ENCODE measurements at regions not wholly inside any gene's neighbourhood (a gene's known extent, or its start where the extent isn't known, plus 50 kb on each side); places are given as distances from the start of the nearest gene placed in this dataset.

DNA sequence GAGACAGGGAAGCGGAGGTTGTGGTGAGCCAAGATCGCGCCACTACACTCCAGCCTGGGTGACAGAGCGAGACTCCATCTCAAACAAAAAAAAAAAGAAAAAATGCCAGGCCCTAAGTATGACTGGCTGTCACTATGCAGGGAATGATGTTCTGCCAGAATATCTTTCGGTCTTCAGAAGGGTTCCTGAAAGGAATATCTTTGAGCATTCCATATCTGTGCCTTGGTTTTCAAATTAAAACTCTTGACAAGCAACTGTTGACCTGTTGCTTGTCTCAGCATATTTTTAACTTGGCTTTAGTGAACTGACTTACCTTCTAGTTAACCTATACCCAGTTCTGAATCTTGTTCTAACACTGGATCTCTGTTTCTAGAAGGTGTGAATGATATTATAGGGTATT, 953.2 kb upstream of the FAM98A start:
- H3K36me3 Mint-ChIP-seq, result no peaks in the 10 kb centered on the region
- no peaks in the 10 kb centered on the region for H3K36me3 ChIP-seq
- peaks cover 5% of the 10 kb centered on the region for H3K9me3 Mint-ChIP-seq
- DNase-seq (ENCODE audit: low spot score), result no peak
- H3K4me3 ChIP-seq, result no peak overlapping the region
- no peak overlapping the region for H2AFZ ChIP-seq (replicated peaks)
- H4K20me1 ChIP-seq (ENCODE audit: low read depth), result no peaks in the 10 kb centered on the region
- TF ChIP-seq, protein P1, sequence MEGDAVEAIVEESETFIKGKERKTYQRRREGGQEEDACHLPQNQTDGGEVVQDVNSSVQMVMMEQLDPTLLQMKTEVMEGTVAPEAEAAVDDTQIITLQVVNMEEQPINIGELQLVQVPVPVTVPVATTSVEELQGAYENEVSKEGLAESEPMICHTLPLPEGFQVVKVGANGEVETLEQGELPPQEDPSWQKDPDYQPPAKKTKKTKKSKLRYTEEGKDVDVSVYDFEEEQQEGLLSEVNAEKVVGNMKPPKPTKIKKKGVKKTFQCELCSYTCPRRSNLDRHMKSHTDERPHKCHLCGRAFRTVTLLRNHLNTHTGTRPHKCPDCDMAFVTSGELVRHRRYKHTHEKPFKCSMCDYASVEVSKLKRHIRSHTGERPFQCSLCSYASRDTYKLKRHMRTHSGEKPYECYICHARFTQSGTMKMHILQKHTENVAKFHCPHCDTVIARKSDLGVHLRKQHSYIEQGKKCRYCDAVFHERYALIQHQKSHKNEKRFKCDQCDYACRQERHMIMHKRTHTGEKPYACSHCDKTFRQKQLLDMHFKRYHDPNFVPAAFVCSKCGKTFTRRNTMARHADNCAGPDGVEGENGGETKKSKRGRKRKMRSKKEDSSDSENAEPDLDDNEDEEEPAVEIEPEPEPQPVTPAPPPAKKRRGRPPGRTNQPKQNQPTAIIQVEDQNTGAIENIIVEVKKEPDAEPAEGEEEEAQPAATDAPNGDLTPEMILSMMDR (IDR thresholded peaks at IDR 0.05), result no peak
- TF ChIP-seq EZH2 (IDR thresholded peaks at IDR 0.05), result no peak
- no peak for TF ChIP-seq EZH2phosphoT487 (IDR thresholded peaks at IDR 0.05)
- no peak overlapping the region for H3K4me3 Mint-ChIP-seq
- H3K27me3 ChIP-seq, result no peaks in the 10 kb centered on the region
- H3F3A ChIP-seq (ENCODE audit: low read depth), result no peaks in the 10 kb centered on the region
- H3K4me1 Mint-ChIP-seq, result no peaks in the 10 kb centered on the region
- peaks cover 2% of the 10 kb centered on the region for H3K27me3 Mint-ChIP-seq (ENCODE audit: insufficient read depth, low read depth)
- H3K9ac ChIP-seq, result no peak overlapping the region
- no peak overlapping the region for H3K4me2 ChIP-seq
- no peaks in the 10 kb centered on the region for H3K9me3 ChIP-seq (ENCODE audit: low read depth)
- no peaks in the 10 kb centered on the region for H3K79me2 ChIP-seq (ENCODE audit: low read depth)
- no peak overlapping the region for H3K27ac Mint-ChIP-seq
- no peaks in the 10 kb centered on the region for H3K4me1 ChIP-seq
- H3K27ac ChIP-seq, result no peak overlapping the region

DNA sequence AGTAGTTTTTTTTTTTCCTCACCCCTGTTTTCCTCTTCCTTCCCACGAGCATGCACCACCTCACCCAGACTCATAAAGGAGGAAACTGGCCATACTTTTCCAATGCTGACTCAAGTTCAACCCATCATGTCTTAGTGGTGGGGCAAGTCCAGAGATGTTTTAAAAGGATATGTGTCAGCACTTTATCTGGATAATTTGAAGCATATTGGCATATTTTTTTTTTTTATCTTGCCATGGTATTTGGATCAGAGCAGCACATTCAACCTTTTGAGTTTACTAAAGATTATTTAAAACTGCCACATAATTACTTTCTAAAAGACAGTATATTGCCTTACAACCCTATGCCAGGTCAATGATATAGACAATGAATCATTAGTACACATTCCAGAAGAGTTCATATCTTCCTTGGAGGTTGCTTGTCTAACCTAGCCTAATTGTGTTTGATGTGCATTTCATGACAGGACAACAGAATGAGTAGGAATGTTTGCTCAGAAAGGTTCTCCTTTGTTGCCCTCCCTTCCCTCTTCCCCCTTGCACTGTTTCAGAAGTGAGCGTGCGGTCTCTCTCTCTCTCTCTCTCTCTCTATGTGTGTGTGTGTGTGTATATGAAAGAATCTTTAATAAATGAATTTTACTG, 950.7 kb upstream of the FAM98A start:
- H3K79me2 ChIP-seq (ENCODE audit: low read depth), result no peaks in the 10 kb centered on the region
- Mint-ChIP-seq H3K4me1 (no peaks in the 10 kb centered on the region), H3K4me3 (no peak overlapping the region), H3K27me3 (ENCODE audit: insufficient read depth, low read depth) (no peaks in the 10 kb centered on the region), H3K36me3 (no peaks in the 10 kb centered on the region), H3K9me3 (no peaks in the 10 kb centered on the region), H3K27ac (no peak overlapping the region)
- H2AFZ ChIP-seq (replicated peaks), result no peak overlapping the region
- no peak overlapping the region for H3K4me2 ChIP-seq
- H3F3A ChIP-seq (ENCODE audit: low read depth), result no peaks in the 10 kb centered on the region
- no peak overlapping the region for H3K4me3 ChIP-seq
- H3K9me3 ChIP-seq (ENCODE audit: low read depth), result no peaks in the 10 kb centered on the region
- H3K4me1 ChIP-seq, result no peaks in the 10 kb centered on the region
- no peak overlapping the region for H3K9ac ChIP-seq
- no peaks in the 10 kb centered on the region for H4K20me1 ChIP-seq (ENCODE audit: low read depth)
- TF ChIP-seq EZH2 (IDR thresholded peaks at IDR 0.05) (no peak), EZH2phosphoT487 (IDR thresholded peaks at IDR 0.05) (no peak)
- TF ChIP-seq, protein P1 (IDR thresholded peaks at IDR 0.05), result no peak
- H3K27ac ChIP-seq, result no peak overlapping the region
- H3K36me3 ChIP-seq, result no peaks in the 10 kb centered on the region
- no peak for DNase-seq (ENCODE audit: low spot score)
- H3K27me3 ChIP-seq, result no peaks in the 10 kb centered on the region

DNA sequence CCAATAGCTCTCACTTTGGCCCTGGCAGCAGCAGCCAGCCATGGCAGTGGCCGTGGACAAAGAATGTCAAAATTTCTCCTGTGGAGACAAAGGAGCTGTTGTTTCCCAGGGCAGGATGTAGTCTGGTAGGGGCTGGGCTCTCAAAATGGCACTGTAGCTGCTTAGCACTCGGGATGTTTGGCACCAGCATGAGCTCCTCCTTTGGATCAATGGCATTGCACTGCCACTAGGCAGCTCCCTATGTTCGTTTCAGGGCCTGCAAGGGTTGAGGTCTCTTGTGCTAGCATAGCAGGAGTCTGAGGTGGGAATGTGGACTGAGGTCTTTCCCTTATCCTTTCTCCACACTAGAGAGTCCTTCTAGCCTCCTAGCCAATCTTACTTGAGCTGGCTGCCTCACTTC, 948.8 kb upstream of the FAM98A start:
- Histone ChIP-seq H3K4me1 (no peaks in the 10 kb centered on the region), H3K9me3 (ENCODE audit: low read depth) (no peaks in the 10 kb centered on the region), H3K4me3 (no peak overlapping the region), H2AFZ (replicated peaks) (no peak overlapping the region), H3K27ac (no peak overlapping the region), H4K20me1 (ENCODE audit: low read depth) (no peaks in the 10 kb centered on the region), H3K36me3 (no peaks in the 10 kb centered on the region), H3K27me3 (no peaks in the 10 kb centered on the region), H3K9ac (no peak overlapping the region), H3K79me2 (ENCODE audit: low read depth) (no peaks in the 10 kb centered on the region), H3K4me2 (no peak overlapping the region), H3F3A (ENCODE audit: low read depth) (no peaks in the 10 kb centered on the region)
- Mint-ChIP-seq H3K27me3 (ENCODE audit: insufficient read depth, low read depth) (no peaks in the 10 kb centered on the region), H3K4me1 (no peaks in the 10 kb centered on the region), H3K27ac (no peak overlapping the region), H3K9me3 (no peaks in the 10 kb centered on the region), H3K4me3 (no peak overlapping the region), H3K36me3 (no peaks in the 10 kb centered on the region)
- TF ChIP-seq EZH2phosphoT487 (IDR thresholded peaks at IDR 0.05), result no peak
- TF ChIP-seq EZH2 (IDR thresholded peaks at IDR 0.05), result no peak
- TF ChIP-seq, protein P1 (IDR thresholded peaks at IDR 0.05), result no peak
- no peak for DNase-seq (ENCODE audit: low spot score)

Data from neural progenitor cell (in vitro differentiated cells).